HG02840 (cell line): ENCODE measurements at regions not wholly inside any gene's neighbourhood (a gene's known extent, or its start where the extent isn't known, plus 50 kb on each side); places are given as distances from the start of the nearest gene placed in this dataset.

ENCODE experiments used
- ATAC-seq: cut with Tn5 transposase; IDR thresholded peaks from one replicate; pipeline ENCODE4 v1.9.1; 2021; ENCODE audit warnings: mild to moderate bottlenecking, moderate library complexity, moderate number of reproducible peaks; ENCODE audit not compliant: unreplicated experiment, low FRiP score

GRCh38 chr10:129396021-129396722 is 70.9 kb upstream of the MGMT start:
- no peak for ATAC-seq

GRCh38 chr10:129397198-129397974 is 69.7 kb upstream of the MGMT start:
- no peak for ATAC-seq

DNA sequence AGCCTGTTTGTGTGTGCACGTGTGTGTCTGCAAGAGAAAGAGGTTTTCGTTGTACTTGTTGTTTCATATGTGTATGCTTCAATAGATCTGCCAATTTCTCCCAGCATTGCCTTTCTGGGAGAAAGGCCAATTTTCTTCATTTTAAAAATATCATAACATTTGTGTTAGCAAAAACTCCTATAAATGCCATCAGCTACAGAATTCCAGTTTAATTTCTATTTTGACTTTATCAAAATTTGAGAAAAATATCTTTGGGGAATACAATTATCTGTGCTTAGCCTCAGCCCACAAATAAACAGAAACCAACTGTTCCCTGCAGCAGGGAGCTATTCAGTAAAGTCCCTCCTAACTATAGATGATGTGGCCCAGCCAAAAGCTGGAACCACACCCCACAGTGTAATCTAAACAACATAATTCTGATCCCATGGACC is 68.3 kb upstream of the MGMT start:
- ATAC-seq = no peak

DNA sequence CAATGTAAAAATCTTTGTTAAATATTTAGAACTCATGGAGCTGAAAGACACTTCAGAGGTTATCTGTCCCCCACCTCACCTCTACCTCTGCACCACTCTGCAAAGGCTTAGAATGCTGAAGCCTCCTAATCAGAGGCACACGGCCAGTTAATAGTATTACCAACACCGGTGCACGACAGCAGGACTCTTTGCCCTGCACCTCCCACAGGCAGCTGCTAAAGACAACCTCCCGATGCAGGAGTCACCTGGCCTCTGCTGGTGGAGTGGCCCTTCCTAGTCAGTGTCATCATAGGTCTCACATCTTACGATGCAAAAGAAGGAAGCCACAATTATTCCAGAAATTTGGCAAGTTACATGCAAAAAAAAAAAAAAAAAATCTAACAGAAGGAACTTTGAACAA is 66.6 kb upstream of the MGMT start:
- no peak for ATAC-seq

DNA sequence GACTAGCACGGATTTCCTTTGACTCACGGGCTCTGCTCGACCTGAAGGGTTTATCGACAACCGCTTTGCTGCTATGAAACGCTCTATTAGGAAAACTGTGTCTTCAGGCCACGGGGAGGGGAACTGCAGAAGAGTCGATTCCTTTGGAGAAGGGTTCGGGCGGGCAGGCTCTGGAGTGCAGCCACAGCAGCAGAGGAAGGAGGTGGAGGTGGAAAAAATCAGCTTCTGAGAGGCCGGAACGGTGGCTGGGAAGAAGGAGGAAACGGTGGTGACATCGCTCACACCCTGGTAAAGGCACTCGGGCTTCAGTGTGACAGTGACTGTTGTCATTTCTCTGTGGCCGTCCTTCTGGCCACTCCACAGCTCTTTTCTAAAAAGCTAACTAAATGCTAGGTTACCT is 64.6 kb upstream of the MGMT start:
- no peak for ATAC-seq

DNA sequence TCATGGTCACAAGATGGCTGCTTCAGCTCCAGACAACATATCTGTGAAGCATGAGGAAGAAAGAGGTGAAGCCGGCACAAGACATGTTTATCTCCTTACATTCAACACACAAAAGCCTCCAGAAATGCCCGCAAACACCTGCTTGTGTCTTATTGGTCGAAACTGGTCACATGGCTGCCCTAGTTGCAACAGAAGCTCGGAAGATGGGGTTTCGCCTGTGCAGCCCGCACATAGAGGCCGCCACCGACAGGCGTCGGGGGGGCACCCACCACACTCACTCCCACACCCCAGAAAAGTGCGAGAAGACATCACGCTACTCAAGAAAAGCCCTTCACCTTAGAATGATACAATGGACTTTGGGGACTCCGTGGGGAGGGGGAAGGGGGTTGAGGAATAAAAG is 63.0 kb upstream of the MGMT start:
- no peak for ATAC-seq

GRCh38 chr10:129405389-129405788 is 61.7 kb upstream of the MGMT start:
- no peak for ATAC-seq

DNA sequence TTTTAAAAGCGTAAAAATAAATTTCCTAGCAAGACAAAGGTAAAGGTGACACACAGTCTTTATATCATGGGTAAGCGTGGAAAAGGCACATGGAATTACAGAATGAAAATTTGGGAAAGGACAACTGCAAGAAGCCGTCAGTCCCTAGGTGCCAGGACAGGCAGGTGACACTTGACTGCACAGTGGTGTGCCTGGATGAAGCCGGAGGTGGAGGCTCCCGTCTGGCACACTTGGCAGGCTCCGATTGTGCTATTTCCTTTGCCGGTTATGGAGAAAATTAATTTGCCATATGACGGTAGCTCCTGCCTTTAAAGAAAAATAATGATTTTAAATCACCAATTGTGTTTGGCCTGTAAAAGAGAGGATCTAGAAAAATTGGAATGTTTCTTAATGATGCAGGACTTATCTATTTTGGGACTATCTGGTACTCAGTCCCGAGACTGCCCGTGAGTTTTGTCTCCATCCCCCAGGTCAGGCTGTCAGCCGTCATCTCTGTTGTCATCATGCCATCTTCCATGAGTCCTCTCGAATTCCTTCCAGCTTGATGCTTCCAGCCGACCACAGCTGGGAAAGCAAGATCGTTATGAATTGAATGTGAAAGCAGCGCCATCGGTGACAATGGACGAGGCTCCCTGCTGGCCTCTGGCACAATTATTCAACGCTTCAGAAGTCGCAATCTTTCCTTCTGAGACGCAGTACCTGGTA is 56.2 kb upstream of the MGMT start:
- ATAC-seq = no peak

- no peak for ATAC-seq
Measured at GRCh38 chr10:129411393-129411705, 55.7 kb upstream of the MGMT start.

DNA sequence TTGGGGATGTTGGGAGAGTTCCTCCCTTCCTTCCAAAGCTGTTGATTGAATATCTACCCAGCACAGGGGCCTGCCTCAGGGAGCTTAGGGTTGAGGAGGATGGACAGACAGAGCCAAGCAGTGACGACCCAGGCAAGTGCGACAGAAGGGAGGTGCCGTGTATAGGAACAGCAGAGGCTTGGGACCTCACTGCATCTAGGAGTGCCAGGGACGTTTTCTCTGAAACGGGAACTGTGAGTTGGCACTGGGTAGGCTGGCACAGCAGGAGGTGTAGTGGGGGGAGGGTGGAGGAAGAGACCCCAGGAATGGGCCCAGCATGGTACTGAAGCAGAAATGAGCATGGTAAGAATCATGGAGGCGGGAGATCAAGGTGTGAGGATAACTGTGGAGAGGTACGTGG is 55.3 kb upstream of the MGMT start:
- no peak for ATAC-seq

GRCh38 chr10:129413024-129413423 is 54.0 kb upstream of the MGMT start:
- ATAC-seq = no peak

DNA sequence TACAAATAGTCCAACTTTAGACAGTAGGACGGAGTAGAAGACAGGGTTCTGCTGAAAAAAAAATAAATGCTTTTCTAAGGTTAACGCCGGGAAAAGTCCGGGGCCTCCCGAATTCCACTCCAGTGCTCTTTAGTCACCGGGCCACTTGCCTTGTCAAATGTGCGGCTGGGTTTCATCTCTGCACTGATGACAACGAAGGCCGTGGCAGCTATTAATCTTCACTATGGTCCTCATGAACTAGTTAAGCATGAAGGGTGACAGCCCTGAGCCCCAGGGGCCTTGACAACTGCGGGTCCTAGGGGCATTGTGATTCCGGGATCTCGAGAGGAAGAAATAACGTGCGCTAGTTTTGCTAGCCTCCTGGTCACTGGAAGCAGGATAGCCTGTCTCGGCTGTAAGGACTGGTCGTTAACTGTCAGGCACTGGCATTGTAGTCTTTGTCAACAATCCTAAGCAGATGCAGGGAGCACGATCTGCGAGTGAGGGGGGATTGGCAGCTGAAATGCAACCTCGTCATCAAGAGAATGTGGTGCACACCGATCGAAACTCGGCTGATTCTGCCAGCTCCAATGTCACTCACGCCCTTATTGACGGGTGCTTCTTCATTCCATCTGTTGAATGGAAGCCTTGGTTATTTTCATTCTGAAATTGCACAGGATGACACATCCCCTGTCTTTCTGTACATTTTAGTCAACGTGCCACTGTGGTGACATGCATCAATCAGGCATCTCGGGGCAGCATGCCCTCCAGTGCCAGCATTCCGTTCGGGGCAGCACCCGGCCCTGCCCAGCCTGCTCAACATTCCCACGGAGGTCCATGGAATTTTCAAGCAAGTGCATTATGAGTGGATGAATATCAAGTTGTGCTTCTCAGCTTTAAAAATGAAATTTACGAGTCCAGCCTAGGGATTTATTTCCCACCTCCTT is 51.6 kb upstream of the MGMT start:
- ATAC-seq = no peak

- ATAC-seq = no peak
Measured at GRCh38 chr10:129416155-129416554, 50.9 kb upstream of the MGMT start.

DNA sequence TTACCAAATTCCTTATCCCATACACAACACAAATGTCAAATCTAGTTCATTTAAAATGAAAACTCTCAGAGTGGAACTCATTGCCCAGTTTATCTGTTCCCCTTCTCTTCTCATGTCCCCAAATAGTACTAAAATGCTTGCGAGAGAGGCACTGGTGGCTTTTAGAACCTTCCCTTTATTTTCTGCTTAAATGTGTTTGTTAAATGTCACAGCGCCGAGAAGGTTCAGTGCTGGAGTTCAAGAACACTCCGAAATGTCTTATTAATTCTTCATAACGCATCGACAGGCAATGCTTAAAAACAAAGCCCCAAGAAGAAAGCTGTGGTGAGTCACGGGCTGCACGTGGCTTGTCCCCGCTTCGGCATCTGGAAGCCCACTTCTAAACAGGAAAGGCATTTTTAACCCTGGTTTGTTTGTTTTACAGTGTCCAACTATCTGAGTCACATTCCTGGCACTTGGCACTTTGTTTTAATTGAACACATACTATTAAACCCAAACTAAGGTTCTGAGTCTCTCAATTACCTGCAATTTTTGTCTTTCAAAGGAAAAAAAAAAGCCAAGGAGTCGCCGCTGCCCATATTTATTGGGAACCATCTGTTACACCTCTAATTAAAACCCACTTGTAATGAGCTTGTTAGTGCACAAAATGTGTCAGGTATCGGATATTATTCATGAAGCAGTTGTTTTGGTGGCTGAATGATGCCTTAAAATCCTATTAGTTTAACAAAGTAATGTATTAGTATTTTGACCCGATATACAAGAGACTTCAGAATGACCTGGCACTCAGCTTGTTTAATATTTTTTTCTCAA is 49.9 kb upstream of the MGMT start:
- no peak for ATAC-seq
